NCI-H1048 (cell line): ENCODE measurements at regions not wholly inside any gene's neighbourhood (a gene's known extent, or its start where the extent isn't known, plus 50 kb on each side); places are given as distances from the start of the nearest gene placed in this dataset.

ENCODE experiments used
- DNase-seq: peaks from one replicate; lab custom pipeline; 2025; lab: John Stamatoyannopoulos, UW

GRCh38 chr2:111652681-111653080, 231.3 kb downstream of the ANAPC1 start:
- no peak for DNase-seq

DNA sequence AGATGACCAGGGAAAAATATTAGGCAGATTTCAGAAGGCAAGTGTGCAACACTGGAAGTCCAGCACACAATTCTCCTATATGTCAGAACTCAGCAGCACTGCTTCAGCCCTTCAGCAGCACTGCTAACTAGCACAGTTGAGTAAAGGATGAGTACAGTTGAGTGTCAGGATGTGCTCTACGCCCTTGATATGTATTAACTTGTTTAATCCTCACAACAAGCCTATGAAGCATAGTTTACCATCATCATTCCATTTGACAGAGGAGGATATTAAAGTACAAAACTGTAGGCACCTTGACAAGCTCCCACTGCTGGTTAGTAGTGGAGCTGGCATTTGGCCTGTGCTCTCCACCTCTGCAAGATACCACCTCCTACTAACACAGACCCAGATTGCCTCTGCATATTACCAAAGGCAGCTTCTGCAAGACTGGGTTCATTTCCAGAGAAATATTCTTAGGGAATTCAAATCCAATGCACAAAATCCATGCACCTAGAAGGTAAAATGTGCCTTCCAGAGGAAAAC, 230.8 kb downstream of the ANAPC1 start:
- DNase-seq = no peak

- DNase-seq = no peak
These were observed 230.1 kb downstream of the ANAPC1 start for GRCh38 chr2:111653913-111654312.

GRCh38 chr2:111654829-111655228, 229.2 kb downstream of the ANAPC1 start:
- no peak for DNase-seq

- no peak for DNase-seq
These were observed 227.6 kb downstream of the ANAPC1 start for GRCh38 chr2:111656436-111656835.

DNA sequence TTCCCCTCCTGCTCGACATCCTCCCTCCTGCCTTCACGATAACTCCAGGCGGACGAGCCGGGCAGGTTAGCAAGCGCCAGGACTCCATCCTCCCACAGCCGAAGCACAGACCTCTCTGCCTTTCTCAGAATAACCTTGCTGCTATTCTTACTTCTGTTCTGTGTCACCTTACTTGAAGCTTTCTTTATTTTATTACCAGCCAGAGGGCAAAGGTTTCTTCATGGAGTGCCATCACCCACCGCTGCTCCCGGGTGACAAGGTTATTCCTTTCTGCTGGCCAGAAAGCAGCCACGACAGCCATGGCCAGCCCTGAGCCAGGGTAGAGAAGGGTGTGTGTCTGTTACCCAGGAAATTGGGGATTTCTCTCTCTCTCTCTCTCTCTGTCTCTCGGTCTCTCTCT, 227.1 kb downstream of the ANAPC1 start:
- DNase-seq = no peak

- no peak for DNase-seq
These were observed 226.5 kb downstream of the ANAPC1 start for GRCh38 chr2:111657351-111657975.

DNA sequence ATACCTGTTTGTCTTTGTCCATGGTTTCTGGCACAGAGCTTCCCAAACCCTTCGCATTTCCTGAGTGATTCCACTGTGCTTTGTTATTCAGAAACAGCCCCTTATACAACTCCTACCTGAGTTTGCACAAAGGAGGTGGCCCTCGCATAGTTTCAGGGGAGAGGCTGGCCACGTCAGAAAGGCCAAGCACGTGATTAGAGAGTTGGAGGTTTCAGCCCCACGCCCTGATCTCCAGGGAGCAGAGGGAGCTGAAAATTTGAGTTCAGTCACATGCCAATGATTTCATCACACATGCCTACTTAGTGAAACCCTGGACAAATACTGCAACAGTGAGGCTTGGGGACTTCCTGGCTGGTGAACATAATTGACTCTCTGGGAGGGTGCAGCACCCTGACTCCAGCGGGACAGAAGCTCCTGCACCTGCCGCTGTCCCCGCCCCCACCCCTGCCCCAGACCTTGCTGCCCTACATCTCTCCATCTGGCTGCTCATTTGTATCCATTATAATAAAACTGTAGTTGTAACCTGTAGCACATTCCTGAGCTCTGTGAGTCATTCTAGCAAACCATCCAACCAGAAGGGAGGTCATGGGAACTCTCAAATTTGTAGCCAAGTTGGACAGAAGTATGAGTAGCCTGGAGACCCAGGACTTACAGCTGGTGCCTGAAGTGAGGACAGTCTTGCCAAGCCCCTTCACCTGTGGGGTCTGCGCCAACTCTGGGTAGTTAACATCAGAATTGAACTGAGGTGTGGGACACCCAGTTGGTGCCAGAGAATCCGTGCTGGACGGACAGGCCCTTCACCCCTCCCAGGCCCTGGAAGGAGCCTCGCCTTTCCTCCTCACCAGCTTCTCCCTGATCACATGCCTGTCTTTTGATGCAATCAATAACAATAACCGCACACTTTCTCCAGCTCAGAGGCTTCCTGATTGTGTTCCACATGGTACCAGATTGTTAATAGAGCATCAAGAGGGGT, 224.3 kb downstream of the ANAPC1 start:
- no peak for DNase-seq

DNA sequence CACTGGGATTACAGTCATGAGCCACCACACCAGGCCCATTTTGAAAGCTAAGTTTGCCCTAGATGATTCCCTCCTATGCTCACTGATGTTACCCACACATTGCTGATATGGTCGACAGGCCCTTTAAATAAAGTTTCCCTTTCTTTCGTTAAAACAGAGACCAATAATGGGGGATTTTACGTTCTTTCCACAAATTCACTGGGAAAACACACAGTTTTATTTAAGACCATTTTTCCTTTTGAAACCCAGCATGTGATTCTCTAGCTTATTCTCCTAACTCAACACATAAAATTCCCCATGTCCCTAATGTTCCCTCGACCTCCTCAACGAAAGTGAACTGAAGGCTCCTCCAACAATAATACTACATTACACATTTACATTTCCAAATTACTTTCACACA, 223.2 kb downstream of the ANAPC1 start:
- no peak for DNase-seq

DNA sequence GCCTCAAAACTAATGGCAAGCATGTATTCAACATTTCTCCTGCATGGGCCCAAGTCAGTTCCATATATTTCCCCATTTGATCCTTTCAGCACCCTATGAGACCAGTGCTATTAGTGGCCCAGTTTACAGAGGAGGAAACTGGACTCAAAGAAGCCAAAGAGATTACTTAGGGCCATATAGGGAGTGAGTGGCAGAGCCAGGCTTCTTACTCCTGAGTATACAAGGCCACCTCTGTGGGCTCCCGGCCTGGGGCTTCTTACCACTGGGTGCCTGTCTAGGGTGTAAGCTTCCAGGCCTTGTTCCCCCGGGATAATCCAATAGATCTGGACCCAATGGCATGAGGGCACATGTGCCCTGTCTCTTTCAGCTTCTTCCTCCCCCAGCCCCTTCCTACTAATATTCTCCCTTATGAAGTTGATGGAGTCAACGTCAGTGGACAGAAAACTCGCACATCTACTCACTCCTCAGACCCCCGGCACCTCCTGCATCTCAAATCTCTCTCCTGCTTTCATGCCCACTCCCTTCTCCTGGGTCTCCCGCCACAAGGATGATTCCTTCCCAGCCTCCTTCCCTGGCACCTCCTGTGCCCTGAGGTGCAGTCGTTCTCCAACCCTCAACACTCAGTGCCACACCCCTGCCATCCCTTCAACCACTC, 222.6 kb downstream of the ANAPC1 start:
- no peak for DNase-seq

GRCh38 chr2:111662039-111662770, 221.8 kb downstream of the ANAPC1 start:
- DNase-seq = no peak

- no peak for DNase-seq
These were observed 221.1 kb downstream of the ANAPC1 start for GRCh38 chr2:111662771-111663470.

DNA sequence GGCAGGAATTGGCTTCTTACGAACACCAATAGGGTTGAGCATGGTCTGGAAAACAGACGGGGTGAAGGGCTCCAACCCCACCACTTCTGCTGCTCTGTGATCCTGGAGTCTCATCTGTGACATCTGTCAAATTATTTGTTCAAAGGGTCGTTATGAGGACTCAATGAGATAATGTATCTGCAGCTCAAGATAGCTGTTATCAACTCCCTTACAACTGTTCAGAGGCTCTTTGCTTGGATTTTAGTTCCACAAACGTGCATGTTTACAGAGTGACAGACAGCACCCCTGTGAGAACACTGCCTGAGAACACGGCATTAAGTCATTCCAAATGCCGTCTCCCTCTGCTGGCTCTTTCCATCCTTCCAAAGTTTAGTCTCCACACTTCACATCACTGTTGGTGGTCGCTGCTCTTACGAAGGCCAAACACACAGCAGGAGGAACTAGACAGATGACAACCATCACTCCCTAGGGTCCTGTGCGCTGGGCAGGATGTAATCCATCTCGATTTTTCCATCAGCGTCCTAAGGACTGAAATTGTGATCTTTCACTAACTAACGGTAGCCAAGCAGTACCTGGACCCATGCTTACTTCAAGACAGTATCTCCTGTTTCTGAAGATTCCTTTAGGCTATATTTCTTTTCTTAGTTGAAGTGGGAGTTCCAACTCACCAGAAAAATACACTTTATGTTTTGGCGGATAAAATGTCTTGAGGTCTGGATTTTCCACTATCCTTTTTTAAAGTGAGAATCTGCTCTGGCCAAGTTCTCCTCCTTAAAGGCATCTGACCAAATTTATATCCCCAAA, 220.3 kb downstream of the ANAPC1 start:
- DNase-seq = no peak

GRCh38 chr2:111664275-111664850, 219.6 kb downstream of the ANAPC1 start:
- no peak for DNase-seq

DNA sequence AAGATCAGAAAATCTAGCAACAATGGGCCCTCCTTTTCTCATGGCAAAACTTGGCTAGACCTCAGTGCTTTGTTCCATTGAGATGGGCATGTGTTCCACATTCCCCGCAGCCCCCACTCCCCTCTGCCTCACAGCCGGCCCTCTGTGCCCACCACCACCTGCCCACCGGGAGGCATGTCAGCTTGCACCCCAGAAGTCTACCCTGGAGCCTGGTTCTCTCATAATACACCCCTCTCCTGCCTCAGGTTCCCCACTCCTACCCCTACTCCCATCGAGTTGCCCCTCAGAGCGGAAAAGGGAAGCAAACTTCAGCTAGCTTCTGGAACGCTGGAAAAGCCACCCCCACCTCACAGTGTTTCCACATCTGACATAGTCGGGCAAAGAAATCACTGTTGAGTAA, 219.0 kb downstream of the ANAPC1 start:
- no peak for DNase-seq

GRCh38 chr2:111665551-111666116, 218.4 kb downstream of the ANAPC1 start:
- no peak for DNase-seq

- no peak for DNase-seq
These were observed 217.8 kb downstream of the ANAPC1 start for GRCh38 chr2:111666160-111666559.

DNA sequence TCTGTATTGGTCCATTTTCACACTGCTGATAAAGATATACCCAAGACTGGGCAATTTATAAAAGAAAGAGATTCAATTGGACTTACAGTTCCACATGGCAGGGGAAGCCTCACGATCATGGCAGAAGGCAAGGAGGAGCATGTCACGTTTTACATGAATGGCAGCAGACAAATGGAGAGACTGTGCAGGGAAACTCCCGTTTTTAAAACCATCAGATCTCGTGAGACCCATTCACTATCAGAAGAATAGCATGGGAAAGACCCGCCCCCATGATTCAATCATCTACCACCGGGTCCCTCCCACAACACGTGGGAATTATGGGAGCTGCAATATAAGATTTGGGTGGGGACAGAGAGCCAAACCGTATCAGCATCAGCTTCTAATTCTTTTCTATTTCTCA, 217.0 kb downstream of the ANAPC1 start:
- DNase-seq = no peak

DNA sequence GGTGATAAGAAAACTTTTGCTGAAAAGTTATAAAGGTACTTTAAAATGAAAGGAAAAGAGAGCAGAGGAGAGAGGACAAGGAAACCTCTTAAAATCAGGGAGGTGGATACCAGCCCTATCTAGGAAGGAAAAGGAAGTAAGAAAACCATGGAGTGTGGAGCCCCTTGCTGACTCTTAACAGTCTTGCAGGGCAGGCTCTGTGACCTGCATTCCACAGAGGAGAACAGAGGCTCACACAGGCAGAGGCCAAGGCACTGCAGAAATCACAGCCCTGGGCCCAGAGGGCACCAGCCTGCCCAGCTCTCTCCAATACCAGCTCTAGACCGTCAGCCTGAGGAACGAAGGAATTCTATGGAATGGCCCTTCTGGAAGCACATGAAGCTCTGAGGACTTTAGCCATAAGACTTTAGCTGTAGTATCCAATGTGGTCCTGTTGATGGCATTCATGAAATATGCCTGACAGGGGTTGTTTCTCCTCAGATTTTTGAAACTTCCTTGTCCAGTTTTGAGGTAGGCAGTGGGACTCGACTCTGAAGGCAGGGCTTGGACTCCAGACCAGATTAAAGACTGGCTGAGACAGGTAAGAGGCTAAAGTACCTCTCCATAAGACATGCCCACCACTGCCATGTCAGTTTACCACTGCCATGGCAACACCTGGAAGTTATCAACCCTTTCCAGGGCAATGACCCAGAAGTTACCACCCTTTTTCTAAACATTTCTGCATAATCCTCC, 216.3 kb downstream of the ANAPC1 start:
- no peak for DNase-seq
